GM19467 (cell line): ENCODE measurements at regions not wholly inside any gene's neighbourhood (a gene's known extent, or its start where the extent isn't known, plus 50 kb on each side); places are given as distances from the start of the nearest gene placed in this dataset.
A peak's percentile ranks its signal among the peaks of the same experiment; 100 is the strongest.
"Not testable (repeated sequence)": the region's sequence is repeated elsewhere in the genome, so short reads cannot be mapped to it uniquely, and the experiment has no call there.

ENCODE experiments used
- ATAC-seq: cut with Tn5 transposase; IDR thresholded peaks from one replicate; pipeline ENCODE4 v1.9.1; 2021; ENCODE audit warnings: mild to moderate bottlenecking, moderate library complexity; ENCODE audit not compliant: unreplicated experiment

DNA sequence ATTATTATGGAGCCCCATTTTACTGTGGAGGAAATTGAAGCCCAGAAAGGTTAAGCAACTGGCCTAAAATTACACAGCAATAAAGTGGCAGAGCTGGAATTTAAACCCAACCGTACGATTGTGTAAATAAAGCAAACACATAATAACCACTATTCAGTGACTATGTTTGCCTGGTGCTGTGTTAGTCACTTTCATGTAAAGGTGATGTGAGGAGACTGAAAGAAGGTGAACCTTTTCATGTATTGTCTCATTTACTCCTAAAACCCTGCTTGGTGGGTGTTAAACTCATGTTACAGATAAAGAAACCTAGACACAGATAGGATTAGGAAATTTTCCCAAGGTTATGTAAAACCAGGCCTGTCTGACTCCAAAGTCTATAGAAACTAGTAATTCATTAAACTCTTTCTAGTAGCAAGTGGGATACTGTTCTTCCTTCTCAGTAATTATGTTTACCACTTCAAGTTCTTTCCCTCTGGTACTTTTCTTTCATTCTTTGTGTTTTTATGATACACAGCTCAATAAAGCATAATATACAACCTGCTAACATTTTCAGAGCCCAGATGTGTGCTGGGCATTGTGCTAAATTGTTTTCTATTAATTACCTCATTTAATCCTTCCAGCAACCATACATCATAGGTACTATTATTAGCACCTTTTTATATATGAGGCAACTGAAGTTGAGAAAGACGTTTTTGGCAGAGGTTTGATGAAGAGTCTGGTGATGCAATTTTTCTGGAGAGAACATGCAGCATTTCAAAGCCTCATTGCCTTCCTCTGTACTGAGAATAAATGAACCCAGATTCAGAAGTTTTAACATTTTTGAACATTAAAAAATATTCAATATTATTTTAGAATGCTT lies 202.7 kb downstream of the SPRY1 start:
- ATAC-seq = peak; percentile 3

DNA sequence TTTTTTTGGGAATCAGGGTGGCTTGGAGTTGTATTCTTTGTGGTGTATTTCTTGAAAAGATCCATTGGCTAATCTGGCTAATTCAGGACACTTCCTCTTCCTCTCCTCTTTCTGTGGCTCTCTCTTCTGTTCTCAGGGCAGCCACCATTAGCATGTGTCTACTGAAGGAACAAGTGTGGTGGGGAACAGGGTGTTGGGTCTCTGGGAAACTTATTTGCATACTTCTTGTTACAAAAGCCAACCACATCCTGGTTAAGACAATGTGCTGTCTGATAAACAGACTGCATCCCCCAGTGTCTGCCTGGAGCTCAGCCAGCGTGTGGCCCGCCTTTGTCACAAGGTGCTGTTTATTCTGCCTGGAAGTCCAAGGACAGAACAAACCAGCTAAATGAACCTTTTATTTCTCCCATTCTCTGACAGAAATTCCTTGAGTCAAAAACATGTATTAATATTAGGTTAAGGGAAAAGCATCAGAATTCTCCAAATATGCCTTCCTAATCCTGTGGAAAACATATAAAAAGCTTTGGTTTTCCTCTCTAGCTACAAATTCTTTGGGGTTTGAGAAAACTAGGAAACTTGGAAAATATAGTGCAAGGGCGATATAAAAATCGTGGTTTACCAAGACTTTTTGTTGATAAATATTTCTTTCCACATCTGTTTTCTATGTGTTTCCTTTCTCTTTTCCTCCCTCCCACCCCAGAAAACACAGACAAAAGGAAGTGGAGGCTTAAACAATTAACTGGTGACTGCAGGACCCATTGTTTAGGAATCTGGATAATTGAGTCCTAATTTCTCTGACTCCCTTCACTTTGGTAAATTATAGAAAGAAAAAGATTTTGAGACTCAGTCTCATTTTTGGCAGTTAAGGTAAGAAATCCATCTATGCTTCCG lies 203.6 kb downstream of the SPRY1 start:
- peak; percentile 100 for ATAC-seq

DNA sequence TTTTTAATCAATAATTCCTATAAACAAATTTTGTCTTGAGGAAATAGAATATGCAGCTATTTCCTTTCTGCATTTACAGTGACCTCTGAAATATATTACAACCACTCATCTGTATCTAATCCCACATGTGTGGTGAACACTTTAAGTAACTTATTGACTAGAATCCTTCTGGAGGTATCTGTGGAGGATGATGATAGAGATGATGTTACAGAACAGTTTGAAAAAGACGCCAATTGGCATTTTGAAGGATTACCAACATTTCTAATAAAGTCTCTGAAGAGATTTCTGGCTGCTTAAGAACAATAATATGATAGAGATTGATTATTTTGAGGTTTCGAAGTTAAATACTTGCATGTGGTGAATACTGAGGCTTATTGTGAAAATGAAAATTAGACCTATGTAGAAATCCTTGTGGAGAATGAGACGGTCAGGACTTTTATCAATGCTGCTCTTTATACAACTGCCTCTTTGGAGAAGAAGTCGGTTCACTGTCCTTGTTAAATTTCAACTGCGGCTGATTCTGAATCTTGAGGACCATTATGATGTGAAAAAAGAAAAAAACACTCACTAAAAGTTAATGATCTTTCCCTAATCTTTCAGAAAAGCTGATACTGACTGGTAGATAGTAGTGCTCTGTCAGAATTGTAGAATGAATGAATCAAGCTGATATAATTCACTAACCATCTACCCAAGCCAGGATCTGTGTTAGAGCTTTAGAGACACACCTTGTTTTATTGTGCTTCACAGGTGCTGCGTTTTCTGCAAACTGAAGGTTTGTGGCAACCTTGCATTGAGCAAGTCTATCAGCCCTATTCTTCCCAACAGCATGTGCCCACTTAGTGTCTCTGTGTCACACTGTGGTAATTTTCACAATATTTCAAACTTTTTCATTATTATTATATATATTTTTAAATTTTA lies 204.7 kb downstream of the SPRY1 start:
- no peak for ATAC-seq

DNA sequence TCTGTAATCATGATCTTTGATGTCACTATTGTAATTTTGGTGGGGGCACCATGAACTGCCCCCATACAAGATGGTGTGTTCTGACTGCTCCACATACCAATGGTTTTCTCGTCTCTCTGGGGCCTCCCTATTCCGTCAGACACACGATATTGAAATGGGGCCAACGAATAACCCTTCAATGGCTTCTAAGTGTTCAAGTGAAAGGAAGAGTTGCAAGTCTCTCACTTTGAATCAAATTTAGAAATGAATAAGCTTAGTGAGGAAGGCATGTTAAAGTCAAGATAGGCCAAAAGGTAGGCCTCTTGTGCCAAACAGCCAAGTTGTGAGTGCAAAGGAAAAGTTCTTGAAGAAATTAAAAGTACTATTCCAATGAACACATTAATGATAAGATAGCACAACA lies 205.4 kb downstream of the SPRY1 start:
- ATAC-seq = no peak

DNA sequence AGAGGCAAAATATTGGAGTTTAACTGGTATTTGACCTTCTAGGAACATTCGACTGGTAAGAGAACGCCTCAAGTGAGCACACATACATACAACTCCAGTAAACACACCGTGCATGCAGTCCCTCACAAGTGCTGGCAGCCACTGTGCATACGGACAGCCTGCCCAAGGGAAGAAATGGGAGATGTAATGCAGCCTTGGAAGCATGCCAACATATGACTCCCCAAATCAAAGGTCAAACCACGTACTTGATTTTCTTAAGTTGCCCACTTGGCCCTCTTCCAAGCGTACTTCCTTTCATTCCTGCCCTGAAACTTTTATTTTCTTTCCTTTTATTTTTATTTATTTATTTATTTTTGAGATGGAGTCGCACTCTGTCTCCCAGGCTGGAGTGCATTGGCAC lies 206.6 kb downstream of the SPRY1 start:
- no peak for ATAC-seq

DNA sequence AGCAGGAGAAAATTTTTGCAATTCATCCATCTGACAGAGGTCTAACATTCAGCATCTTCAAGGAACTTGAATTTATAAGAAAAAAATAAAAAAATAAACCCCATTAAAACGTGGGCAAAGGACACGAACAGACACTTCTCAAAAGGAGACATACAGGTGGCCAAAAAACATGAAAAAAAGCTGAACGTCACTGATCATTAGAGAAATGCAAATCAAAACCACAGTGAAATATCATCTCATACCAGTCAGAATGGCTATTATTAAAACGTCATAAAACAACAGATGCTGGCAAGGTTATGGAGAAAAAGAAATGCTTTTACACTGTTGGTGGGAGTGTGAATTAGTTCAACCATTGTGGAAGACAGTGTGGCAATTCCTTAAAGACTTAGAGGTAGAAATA lies 209.2 kb downstream of the SPRY1 start:
- ATAC-seq = not testable (repeated sequence)

DNA sequence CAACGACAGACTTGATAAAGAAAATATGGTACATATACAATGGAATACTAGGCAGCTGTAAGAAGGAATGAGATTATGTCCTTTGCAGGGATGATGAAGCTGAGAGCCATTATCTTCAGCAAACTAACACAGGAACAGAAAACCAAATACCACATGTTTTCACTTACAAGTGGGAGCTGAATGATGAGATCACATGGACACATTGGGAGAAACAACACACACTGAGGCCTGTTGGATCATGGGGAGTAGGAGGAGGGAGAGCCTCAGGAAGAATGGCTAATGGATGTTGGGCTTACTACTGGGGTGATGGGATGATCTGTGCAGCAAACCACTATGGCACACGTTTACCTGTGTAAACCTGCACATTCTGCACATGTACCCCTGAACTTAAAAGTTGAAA lies 209.7 kb downstream of the SPRY1 start:
- ATAC-seq = no peak

DNA sequence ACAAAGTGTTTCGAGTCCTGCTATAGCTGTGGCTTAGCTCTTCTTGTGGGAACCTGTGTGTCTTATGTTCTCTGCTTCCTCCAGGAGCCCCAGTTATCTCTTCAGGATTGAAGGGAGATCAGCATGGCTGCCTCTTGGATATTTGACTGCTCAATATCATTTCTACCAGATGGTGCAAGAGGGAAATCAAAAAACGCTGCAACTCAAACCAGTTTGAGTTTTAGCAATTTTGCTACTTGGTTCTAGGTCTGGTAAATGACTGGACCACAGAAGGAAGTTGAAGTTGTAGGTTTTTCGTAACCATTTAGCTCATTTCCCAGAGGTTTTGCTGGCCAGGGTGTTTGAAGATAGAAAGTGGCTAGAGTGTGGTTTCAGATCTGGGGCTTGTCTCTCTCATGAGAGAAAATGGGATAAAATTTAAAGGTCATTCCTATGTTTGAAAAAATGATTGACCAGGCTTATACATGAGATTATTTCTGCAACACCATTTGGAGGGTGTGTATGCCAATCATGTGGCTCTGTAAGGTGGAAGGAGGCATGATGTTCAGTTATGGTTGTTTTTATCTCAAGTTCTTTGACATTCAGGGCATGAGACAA lies 210.4 kb downstream of the SPRY1 start:
- peak; percentile 85 for ATAC-seq

DNA sequence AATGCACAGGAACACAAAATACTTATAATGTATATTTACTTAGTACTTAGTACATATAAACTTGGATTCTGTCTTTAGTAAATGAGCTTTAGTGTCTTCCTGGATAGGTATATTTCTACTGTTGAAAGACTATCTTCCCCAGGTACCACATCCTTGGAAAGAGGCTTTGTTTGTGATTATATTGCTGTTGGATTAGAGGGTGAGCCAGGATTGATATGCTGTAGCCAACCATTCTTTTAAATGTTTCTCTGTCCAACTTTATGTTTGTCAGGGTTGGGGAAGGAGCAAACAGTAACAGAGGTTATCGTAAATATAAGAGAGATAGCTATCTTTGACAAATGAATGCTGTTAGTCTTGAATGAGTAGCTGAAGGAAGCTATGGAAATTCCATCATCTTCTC lies 213.2 kb downstream of the SPRY1 start:
- ATAC-seq = no peak

DNA sequence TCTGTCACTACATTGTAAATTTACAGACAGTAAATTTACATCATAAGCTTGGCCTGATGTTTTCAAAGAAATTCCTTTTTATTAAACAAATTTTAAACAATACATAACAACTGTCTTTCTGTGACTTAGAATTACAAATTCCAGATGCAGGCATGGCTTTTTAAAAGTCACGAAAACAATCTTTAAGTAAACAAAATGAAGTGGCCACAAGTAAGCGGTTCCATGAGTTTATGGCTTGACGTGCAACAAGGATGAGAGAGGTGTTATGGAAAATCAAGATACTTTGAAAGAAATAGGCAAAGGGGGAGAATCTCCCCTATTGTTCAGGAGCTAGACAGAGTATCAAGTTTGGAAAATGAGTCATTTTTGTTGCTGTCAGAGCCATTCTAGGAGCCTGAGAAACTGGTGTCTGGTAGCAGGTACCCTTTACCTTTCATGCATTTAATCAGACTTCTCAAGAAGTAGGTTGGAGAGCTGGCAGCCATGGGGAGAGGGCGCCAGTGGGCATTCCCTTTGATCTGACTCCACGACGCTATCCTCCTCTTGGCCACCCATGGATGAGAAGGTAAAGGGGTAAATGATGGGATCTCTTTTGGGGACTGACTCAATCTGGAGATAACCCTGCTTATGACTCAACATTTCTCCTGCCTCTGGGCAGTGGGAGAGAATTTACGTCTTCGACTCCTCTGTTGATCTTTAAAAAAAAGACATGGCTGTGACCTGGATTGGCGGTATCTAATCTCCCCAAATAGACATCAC lies 217.2 kb downstream of the SPRY1 start:
- ATAC-seq = no peak

DNA sequence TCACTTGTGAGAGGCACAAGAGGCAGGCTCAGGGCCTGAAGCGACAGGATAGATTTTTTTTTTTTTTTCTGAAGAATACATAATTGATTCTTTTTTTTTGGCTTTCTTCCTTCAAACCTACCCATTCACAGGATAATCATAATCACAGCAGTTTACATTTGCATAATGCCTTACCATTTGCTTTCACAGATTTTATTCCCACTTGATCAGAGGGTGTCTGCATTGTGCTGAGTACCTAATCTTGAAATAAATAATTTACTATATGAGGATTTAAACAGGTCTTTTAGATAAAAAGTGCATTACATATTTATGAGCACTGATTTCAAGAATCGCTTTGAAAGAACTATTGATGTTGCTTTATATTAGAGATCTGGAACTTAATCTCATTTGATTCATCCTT lies 219.3 kb downstream of the SPRY1 start:
- no peak for ATAC-seq

DNA sequence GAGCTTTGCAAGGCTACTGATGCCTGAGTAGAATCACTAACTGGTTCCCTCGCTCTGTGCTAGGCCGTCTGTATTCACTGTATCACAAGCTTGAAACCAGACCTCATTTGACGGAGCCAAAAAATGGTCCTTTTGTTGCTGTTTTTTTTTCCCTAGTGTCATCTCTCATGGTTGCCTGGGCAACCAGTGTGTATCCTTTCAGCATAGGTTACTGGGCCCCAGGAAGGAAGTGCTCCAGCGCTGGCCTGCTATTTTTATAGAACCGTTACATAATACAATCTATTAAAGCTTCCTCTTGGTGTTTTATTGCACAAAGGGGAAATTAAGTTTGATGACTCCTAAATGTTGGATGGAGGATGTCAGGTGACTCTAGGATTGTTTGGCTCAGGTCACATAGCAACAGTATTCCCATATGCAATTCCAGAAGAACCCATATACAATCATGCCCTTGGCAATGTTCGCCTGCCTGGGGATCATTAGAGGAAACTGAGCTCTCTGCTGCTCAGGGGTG lies 220.4 kb downstream of the SPRY1 start:
- ATAC-seq = no peak

DNA sequence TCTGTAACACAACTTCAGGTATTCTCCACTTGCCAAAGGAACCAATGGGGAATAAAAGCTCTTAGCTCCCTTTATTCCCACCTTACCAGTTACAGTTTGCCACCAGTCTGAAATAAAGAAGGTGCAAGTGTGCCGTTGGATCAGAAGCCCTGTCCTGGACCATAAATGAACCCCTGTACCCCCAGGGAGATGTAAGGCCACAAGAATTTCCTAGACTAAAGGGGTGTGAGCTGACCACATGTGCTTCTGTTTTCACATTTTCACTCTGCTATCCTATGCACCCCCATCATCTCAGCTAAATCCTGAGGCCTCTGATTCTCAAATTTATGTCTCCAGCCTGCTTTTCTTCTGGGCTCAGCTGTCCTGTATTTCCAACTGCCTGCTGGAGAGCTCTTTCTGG lies 221.2 kb downstream of the SPRY1 start:
- ATAC-seq = no peak

DNA sequence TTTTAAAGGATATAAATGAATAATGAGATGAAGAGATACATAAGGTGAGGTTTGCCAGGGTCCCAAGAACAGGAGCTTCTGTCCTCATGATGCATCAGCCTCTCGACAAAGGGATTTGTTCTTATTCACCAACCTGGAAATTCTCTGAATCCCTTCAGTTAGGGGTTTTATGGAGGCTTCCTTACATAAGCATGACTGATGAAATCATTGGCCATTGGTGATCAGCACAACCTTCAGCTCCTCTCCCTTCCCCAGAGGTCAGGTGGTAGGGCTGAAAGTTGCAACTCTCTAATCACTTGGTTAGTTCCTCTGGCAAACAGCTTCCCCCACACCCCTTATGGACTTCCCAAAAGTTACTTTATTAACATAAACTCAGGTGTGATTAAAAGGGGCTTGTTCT lies 222.0 kb downstream of the SPRY1 start:
- ATAC-seq = no peak

DNA sequence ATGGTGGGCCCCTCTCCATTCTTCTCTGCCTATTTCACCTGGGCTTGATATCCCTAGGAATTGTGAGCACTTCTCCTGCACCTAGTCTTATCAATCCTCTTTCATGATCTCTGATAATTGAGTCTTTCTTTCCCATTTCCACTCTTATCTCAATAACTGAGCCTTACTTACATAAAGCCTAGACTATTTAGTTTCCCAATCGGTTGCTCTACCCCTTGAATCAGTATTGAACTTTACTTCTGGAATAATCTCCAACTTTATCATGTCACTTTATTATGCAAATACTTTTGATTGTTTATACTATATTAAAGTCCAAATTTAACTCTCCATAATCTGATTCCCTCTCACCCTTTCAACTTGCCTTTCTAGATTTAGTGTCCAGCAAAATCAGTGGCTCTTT lies 222.7 kb downstream of the SPRY1 start:
- no peak for ATAC-seq

DNA sequence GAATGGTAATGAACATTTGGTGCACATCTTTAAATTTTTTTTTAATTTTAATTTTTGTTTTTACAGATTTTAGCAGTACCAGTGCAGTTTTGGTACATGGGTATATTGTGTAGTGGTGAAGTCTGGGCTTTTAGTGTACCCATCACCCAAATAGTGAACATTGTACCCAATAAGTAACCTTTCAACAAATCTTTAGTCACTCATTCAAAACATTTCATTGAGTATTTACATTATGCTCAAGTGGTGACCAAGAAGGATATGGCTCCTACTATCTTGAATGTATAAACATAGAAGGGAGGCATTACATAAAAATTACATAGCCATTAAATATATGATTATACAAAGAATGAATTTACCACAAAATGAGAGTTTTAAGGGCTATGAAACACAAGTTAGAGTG lies 223.3 kb downstream of the SPRY1 start:
- no peak for ATAC-seq

DNA sequence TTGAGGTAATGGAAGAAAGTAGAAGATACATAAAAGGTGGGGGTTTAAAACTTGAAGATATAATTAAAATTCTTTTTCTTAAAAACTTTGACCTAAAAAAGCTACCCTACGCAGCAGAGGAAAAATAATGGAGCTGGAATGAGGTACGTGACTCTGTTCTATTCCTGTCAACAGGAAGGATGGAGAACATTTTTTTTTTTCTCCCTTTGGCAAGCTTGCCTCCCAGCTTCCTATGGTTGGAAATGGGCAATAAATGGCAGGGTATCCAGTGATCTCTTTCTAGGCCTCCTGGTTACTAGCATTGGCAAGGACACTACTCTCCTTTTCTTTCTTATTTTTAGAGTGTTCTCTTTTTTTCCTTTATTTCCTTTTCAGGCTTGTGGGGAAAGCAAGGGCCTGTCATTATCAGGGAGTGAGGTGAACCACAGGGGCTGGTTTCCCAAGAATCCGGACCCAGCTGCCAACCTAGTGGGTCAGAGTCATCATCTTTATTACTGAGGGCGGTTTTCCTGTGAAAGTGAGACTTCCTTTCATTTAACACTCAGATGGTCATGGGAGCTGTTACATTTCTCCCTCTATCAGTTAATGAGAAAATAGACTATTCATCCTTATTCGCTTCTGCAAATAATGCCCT lies 224.6 kb downstream of the SPRY1 start:
- no peak for ATAC-seq

DNA sequence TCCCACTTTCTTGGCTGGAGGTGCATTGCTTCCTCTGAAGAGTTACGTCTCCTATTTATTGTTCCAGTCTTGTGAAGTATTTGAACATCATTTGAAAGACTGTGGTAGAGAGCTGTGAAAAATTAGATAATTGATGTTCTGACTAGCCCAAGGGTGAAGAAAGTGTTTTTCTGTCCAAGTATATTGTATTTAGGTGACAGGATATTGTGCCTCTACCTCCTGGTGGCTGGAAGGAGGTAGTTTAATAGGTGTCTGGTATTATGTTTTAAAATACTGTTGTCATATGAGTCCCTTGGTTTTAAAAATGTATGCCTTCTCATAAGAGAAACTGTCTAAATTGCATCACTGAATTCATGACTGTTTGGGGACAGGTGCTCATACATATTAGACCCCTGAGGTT lies 226.0 kb downstream of the SPRY1 start:
- no peak for ATAC-seq

DNA sequence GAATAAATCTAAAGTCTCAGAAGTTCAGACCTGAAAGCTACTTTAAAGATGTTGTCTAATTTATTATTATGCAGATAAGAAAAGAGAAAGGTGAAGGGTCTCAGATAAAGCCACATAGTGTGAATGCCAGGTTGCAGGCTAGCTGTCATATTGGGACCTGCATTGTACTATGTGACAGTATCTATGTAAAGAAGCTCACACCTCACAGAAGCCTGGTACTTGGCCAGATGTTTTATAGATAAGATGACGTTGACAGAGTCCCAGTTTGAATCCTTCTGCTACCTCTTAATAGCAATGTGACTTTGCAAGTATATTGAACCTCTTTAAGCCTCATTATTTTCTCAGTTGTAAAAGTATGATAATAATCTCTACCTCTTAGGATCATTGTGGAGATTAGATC lies 227.0 kb downstream of the SPRY1 start:
- ATAC-seq = no peak
